HFFc6 (cell line): ENCODE measurements at regions not wholly inside any gene's neighbourhood (a gene's known extent, or its start where the extent isn't known, plus 50 kb on each side); places are given as distances from the start of the nearest gene placed in this dataset.

Experiments
- DNase-seq: peaks from one replicate; pipeline ENCODE4 v3.0.0-alpha.2; 2018
- H3K27ac Mint-ChIP-seq: 2 replicates; pipeline ENCODE4 v1.8.0; 2020; ENCODE audit warnings: mild to moderate bottlenecking, mixed read lengths
- H3K27me3 Mint-ChIP-seq: 2 replicates; pipeline ENCODE4 v1.8.0; 2021; ENCODE audit warnings: mild to moderate bottlenecking, moderate library complexity, mixed read lengths; ENCODE audit not compliant: insufficient read depth
- H3K36me3 Mint-ChIP-seq: 2 replicates; pipeline ENCODE4 v1.8.0; 2021; ENCODE audit warnings: low read depth, mixed read lengths
- H3K4me1 Mint-ChIP-seq: 2 replicates; pipeline ENCODE4 v1.8.0; 2020; ENCODE audit warnings: low read depth, mixed read lengths
- H3K4me3 Mint-ChIP-seq: 2 replicates; pipeline ENCODE4 v1.8.0; 2020; ENCODE audit warnings: mild to moderate bottlenecking, moderate library complexity, mixed read lengths
- H3K9me3 Mint-ChIP-seq: 2 replicates; pipeline ENCODE4 v1.8.0; 2020; ENCODE audit warnings: mild to moderate bottlenecking, mixed read lengths
- CTCF ChIP-seq: fragments of 200-600 bp; sonication (generic); IDR thresholded peaks from 2 replicates; pipeline ENCODE4 v1.5.0; 2021; ENCODE audit warnings: antibody characterized with exemption, mild to moderate bottlenecking

GRCh38 chr1:165055581-165055980, 300.9 kb downstream of the LMX1A start:
- Mint-ChIP-seq H3K4me1 (no peaks in the 10 kb centered on the region), H3K9me3 (no peaks in the 10 kb centered on the region), H3K27me3 (peaks cover 2% of the 10 kb centered on the region; the same call in 1 of the 2 replicates), H3K4me3 (no peak overlapping the region), H3K27ac (no peak overlapping the region), H3K36me3 (no peaks in the 10 kb centered on the region)
- no peak for TF ChIP-seq CTCF
- DNase-seq: no peak

DNA sequence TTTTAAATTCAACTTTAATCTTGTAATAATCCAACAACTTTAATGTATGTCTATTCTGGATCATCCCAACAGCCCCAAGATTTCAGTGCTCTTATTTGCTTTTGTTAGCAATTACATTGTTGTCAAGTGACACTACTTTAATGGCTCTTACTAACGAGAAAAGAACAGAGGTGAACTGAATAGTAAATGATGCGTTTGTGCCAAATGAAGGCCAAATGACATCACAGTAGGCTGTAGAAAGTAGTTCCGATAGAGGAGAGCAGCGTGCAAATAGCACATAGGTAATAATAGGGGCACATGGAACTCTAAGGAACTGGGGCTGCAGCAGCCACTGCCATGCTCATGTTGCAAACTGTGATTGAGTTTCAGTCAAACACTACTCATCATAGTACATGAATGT, 301.9 kb downstream of the LMX1A start:
- Mint-ChIP-seq H3K36me3 (no peaks in the 10 kb centered on the region), H3K27me3 (peaks cover 6% of the 10 kb centered on the region; the same call in 1 of the 2 replicates), H3K4me1 (no peaks in the 10 kb centered on the region), H3K4me3 (no peak overlapping the region), H3K27ac (no peak overlapping the region), H3K9me3 (no peaks in the 10 kb centered on the region)
- DNase-seq: no peak
- TF ChIP-seq CTCF: no peak

DNA sequence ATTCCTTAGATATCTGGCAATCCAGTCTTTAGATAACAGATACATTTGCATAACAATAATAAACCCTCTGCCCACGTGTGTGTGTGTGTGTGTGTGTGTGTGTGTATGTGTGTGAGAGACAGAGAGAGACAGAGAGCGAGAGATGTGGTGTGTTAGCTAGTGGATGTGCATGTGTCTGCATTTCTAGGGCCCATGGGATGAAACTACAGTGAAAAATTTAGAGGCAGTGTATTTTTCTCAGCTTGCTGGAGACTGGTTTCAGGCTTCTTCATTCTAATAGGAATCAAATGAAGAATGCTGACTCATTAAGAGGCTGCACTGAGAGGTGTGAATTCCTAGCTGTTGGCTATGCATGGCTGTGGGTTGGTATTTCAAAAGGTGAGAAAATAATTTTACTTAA, 303.2 kb downstream of the LMX1A start:
- Mint-ChIP-seq H3K9me3 (no peaks in the 10 kb centered on the region), H3K27me3 (peaks cover 11% of the 10 kb centered on the region), H3K4me3 (no peak overlapping the region), H3K27ac (no peak overlapping the region), H3K4me1 (no peaks in the 10 kb centered on the region), H3K36me3 (no peaks in the 10 kb centered on the region)
- DNase-seq: no peak
- TF ChIP-seq CTCF: no peak

GRCh38 chr1:165052936-165053335, 303.6 kb downstream of the LMX1A start:
- no peak for TF ChIP-seq CTCF
- H3K4me3 Mint-ChIP-seq: no peak overlapping the region
- H3K4me1 Mint-ChIP-seq: no peaks in the 10 kb centered on the region
- H3K27me3 Mint-ChIP-seq: peaks cover 11% of the 10 kb centered on the region
- DNase-seq: no peak
- no peaks in the 10 kb centered on the region for H3K9me3 Mint-ChIP-seq
- no peak overlapping the region for H3K27ac Mint-ChIP-seq
- no peaks in the 10 kb centered on the region for H3K36me3 Mint-ChIP-seq

DNA sequence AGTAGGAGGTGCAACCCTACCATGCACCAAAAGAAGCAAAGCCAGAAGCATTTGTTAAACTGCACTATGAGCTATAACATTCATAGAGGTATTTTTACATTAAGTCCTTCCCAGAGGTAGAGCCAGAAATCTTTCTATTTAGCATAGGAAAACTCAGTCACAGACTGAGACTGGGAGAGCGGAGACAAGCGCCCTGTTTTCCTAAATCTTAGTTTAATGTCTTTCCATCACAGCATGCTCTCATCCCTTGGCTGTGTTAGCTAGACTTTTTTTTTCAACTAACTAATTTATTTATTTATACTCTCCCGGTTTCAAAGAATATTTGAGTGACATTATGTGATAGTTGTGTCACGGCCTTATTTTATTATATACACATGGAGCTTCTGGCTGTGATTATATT, 304.1 kb downstream of the LMX1A start:
- Mint-ChIP-seq H3K4me3 (no peak overlapping the region), H3K9me3 (no peaks in the 10 kb centered on the region), H3K27ac (no peak overlapping the region), H3K4me1 (no peaks in the 10 kb centered on the region), H3K36me3 (no peaks in the 10 kb centered on the region), H3K27me3 (peaks cover 11% of the 10 kb centered on the region)
- DNase-seq: no peak
- TF ChIP-seq CTCF: no peak

DNA sequence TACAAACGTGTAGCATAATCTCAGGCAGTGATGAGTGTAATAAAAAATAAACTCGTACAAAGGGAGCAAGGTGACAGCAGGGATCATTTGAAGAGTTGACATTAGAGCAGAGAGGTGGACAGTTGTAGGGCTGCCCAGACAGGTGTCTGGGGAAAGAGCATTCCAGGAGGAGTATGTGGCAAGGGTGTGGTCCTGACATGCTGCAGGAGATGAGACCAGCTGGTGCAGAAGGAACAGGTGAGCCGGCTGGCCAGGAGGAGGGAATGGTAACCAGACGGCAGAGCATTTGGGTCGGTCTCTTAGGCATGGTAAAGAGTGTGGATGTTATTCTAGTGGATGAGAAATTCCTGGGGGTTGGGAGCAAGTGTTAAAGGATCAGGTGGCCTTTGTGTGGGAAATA, 306.3 kb downstream of the LMX1A start:
- TF ChIP-seq CTCF: no peak
- Mint-ChIP-seq H3K27me3 (peaks cover 11% of the 10 kb centered on the region), H3K4me1 (no peaks in the 10 kb centered on the region), H3K9me3 (no peaks in the 10 kb centered on the region), H3K27ac (no peak overlapping the region), H3K4me3 (no peak overlapping the region), H3K36me3 (no peaks in the 10 kb centered on the region)
- DNase-seq: no peak
